Neural cell (in vitro differentiated cells): ENCODE measurements at regions not wholly inside any gene's neighbourhood (a gene's known extent, or its start where the extent isn't known, plus 50 kb on each side); places are given as distances from the start of the nearest gene placed in this dataset.

Experiments used
- H2AFZ ChIP-seq: fragments of 200-600, 300-800 bp; sonication (generic), shearing (Covaris generic); 2 replicates; pipeline ENCODE4 v1.6.0; 2014; ENCODE audit warnings: low read depth, mild to moderate bottlenecking, antibody characterized with exemption, low read length, moderate library complexity
- H3F3A ChIP-seq: fragments of 200-600 bp; shearing (Covaris generic); 2 replicates; pipeline ENCODE4 v1.6.1; 2016; ENCODE audit warnings: mild to moderate bottlenecking, moderate library complexity, mixed read lengths, antibody characterized with exemption, low read length; ENCODE audit not compliant: insufficient read depth, poor library complexity, severe bottlenecking
- H3K27ac ChIP-seq: fragments of 200-600, 300-800 bp; sonication (generic), shearing (Covaris generic); 2 replicates; pipeline ENCODE4 v1.5.1; 2014; ENCODE audit warnings: mild to moderate bottlenecking, low read length, moderate library complexity
- H3K27me3 ChIP-seq: fragments of 300-800, 200-600 bp; sonication (generic), shearing (Covaris generic); 2 replicates; pipeline ENCODE4 v1.6.0; 2014; ENCODE audit warnings: mild to moderate bottlenecking, low read depth, low read length, moderate library complexity; ENCODE audit not compliant: insufficient read depth
- H3K36me3 ChIP-seq: fragments of 300-800, 200-600 bp; sonication (generic), shearing (Covaris generic); 2 replicates; pipeline ENCODE4 v1.5.1; 2014; ENCODE audit warnings: mild to moderate bottlenecking, antibody characterized with exemption, low read length, moderate library complexity; ENCODE audit not compliant: insufficient read depth
- H3K4me2 ChIP-seq: fragments of 300-800, 200-600 bp; sonication (generic), shearing (Covaris generic); 2 replicates; pipeline ENCODE4 v1.6.0; 2014; ENCODE audit warnings: mild to moderate bottlenecking, low read length
- H3K4me3 ChIP-seq: fragments of 300-800, 200-600 bp; sonication (generic), shearing (Covaris generic); 2 replicates; pipeline ENCODE4 v1.5.1; 2014; ENCODE audit warnings: mild to moderate bottlenecking, low read length, moderate library complexity
- H3K79me2 ChIP-seq: fragments of 200-600 bp; shearing (Covaris generic); replicated peaks from 2 replicates; pipeline ENCODE4 v1.6.0; 2014; ENCODE audit warnings: mild to moderate bottlenecking, low read length, moderate library complexity; ENCODE audit not compliant: insufficient read depth
- H3K9ac ChIP-seq: fragments of 300-800, 200-600 bp; sonication (generic), shearing (Covaris generic); 2 replicates; pipeline ENCODE4 v1.6.1; 2016; ENCODE audit warnings: mild to moderate bottlenecking, low read length, mixed read lengths
- H3K9me2 ChIP-seq: fragments of 200-600 bp; shearing (Covaris generic); 2 replicates; pipeline ENCODE4 v1.6.1; 2016; ENCODE audit warnings: mild to moderate bottlenecking, low read length, mixed read lengths; ENCODE audit not compliant: insufficient read depth
- H3K9me3 ChIP-seq: fragments of 200-600, 300-800 bp; sonication (generic), shearing (Covaris generic); 2 replicates; pipeline ENCODE4 v1.6.1; 2016; ENCODE audit warnings: mild to moderate bottlenecking, mixed run types, low read length, moderate library complexity, mixed read lengths
- H4K20me1 ChIP-seq: fragments of 200-600 bp; shearing (Covaris generic); 2 replicates; pipeline ENCODE4 v1.6.1; 2016; ENCODE audit warnings: mild to moderate bottlenecking, mixed run types; ENCODE audit not compliant: insufficient read depth
- CTCF ChIP-seq: fragments of 450-650 bp; IDR thresholded peaks from 2 replicates; pipeline ENCODE4 v1.5.1; 2014; ENCODE audit warnings: antibody characterized with exemption, mild to moderate bottlenecking, moderate library complexity; ENCODE audit not compliant: poor library complexity, severe bottlenecking
- EP300 ChIP-seq: fragments of 450-650 bp; conservative IDR thresholded peaks from 2 replicates; pipeline ENCODE4 v1.6.1; 2014; ENCODE audit warnings: antibody characterized with exemption, mild to moderate bottlenecking, moderate library complexity; ENCODE audit not compliant: poor library complexity, severe bottlenecking
- EZH2 ChIP-seq: fragments of 200-600, 300-800 bp; shearing (Covaris generic), sonication (generic); IDR thresholded peaks from 2 replicates; pipeline ENCODE4 v1.6.1; 2014; ENCODE audit warnings: antibody characterized with exemption, low read length, borderline replicate concordance, mild to moderate bottlenecking; ENCODE audit not compliant: insufficient read depth, poor library complexity, severe bottlenecking
- MXI1 ChIP-seq: fragments of 450-650 bp; conservative IDR thresholded peaks from 2 replicates; pipeline ENCODE4 v1.6.1; 2014; ENCODE audit warnings: antibody characterized with exemption, mild to moderate bottlenecking; ENCODE audit not compliant: poor library complexity, severe bottlenecking
- POLR2AphosphoS5 ChIP-seq: IDR thresholded peaks from 2 replicates; pipeline ENCODE4 v1.6.1; 2012
- RAD21 ChIP-seq: fragments of 450-650 bp; conservative IDR thresholded peaks from 2 replicates; pipeline ENCODE4 v1.6.1; 2014; ENCODE audit warnings: antibody characterized with exemption, mild to moderate bottlenecking, moderate library complexity
- REST ChIP-seq: IDR thresholded peaks from 2 replicates; pipeline ENCODE4 v1.6.1; 2012; ENCODE audit warnings: borderline replicate concordance
- SMC3 ChIP-seq: fragments of 450-650 bp; conservative IDR thresholded peaks from 2 replicates; pipeline ENCODE4 v1.6.1; 2014; ENCODE audit warnings: antibody characterized with exemption, mild to moderate bottlenecking, moderate library complexity; ENCODE audit not compliant: poor library complexity
- TAF1 ChIP-seq: IDR thresholded peaks from 2 replicates; pipeline ENCODE4 v1.6.1; 2012; ENCODE audit warnings: low read depth

DNA sequence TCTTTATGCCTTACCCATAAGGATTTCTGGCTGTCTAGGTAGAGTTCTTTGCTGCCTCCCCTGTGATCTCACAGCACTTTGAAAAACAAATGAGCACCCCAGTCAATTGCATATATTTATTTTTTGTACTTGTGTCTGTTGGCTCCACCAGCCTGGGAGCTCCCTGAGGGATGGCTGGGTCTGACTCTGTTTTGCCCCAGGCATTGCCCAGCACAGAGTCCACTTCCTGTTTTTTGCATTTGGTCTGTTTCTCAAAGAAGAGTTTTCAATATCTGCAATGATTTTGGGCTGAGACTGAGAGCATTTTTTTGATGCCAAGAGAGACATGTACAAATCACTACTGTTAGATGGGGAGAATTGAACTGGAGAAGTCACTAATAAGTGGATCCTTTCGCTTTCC is 125.0 kb downstream of the FOXD2 start:
- no peaks in the 10 kb centered on the region for H3K9me2 ChIP-seq
- H3K9ac ChIP-seq, result no peak overlapping the region
- no peaks in the 10 kb centered on the region for H4K20me1 ChIP-seq
- no peaks in the 10 kb centered on the region for H3K36me3 ChIP-seq
- H3K4me2 ChIP-seq, result no peak overlapping the region
- H3K27ac ChIP-seq, result no peak overlapping the region
- TF ChIP-seq MXI1 (no peak), EP300 (no peak), TAF1 (no peak), POLR2AphosphoS5 (no peak), REST (no peak), EZH2 (no peak), SMC3 (no peak), CTCF (no peak), RAD21 (no peak)
- no peaks in the 10 kb centered on the region for H3K79me2 ChIP-seq
- H3K4me3 ChIP-seq, result no peak overlapping the region
- no peaks in the 10 kb centered on the region for H3K9me3 ChIP-seq
- H2AFZ ChIP-seq, result no peak overlapping the region
- H3F3A ChIP-seq, result no peaks in the 10 kb centered on the region
- H3K27me3 ChIP-seq, result no peaks in the 10 kb centered on the region

GRCh38 chr1:47563201-47563600 is 125.4 kb downstream of the FOXD2 start:
- no peaks in the 10 kb centered on the region for H3K36me3 ChIP-seq
- H3F3A ChIP-seq, result no peaks in the 10 kb centered on the region
- no peak overlapping the region for H3K4me3 ChIP-seq
- H3K4me2 ChIP-seq, result no peak overlapping the region
- H3K9me2 ChIP-seq, result no peaks in the 10 kb centered on the region
- no peak overlapping the region for H3K9ac ChIP-seq
- no peaks in the 10 kb centered on the region for H4K20me1 ChIP-seq
- no peak overlapping the region for H2AFZ ChIP-seq
- H3K27ac ChIP-seq, result no peak overlapping the region
- H3K9me3 ChIP-seq, result no peaks in the 10 kb centered on the region
- no peaks in the 10 kb centered on the region for H3K27me3 ChIP-seq
- TF ChIP-seq POLR2AphosphoS5 (no peak), TAF1 (no peak), RAD21 (no peak), SMC3 (no peak), CTCF (no peak), MXI1 (no peak), EP300 (no peak), EZH2 (no peak), REST (no peak)
- H3K79me2 ChIP-seq, result no peaks in the 10 kb centered on the region
